K562 (cell line): ENCODE measurements at regions not wholly inside any gene's neighbourhood (a gene's known extent, or its start where the extent isn't known, plus 50 kb on each side); places are given as distances from the start of the nearest gene placed in this dataset.

Experiments used
- ATAC-seq: fragments of 200-7000 bp; cut with Tn5 transposase; 3 replicates; pipeline ENCODE4 v1.9.1; 2020; ENCODE audit warnings: moderate library complexity
- BruUV-seq: library from RNA; stranded (reverse); fragments of 400-500 nt; replicated peaks from 2 replicates; lab custom pipeline; 2021; lab: Mats Ljungman, UMichigan
- CTCF ChIA-PET: fragments of 300-600 bp; formaldehyde crosslinking; extraction: SDS; loops from one replicate; lab custom pipeline; 2021; ENCODE audit warnings: low intra/inter-chr PET ratio; lab: Yijun Ruan, JAX
- POLR2A ChIA-PET: fragments of 300-600, 350-650 bp; sonication (Branson Sonifier 250); formaldehyde crosslinking; extraction: SDS; loops from one replicate; lab custom pipeline; 2021; ENCODE audit warnings: antibody characterized with exemption, inconsistent platforms; lab: Yijun Ruan, JAX
- DNase-seq, 4 experiments: peaks; one replicate each; pipeline versions ENCODE4 v3.0.0 to v3.0.0-alpha.2; 2011 to 2018; ENCODE audit warnings: low spot score in 3 of 4, mixed read lengths in 3 of 4; ENCODE audit errors: extremely low read depth in 1 of 4
- FAIRE-seq: peaks from 2 replicates; lab custom pipeline; 2011; peaks lifted over from hg19 to GRCh38; lab: Jason Lieb, UNC
- H2AFZ ChIP-seq: 2 replicates; pipeline ENCODE4 v1.6.0; 2011; ENCODE audit warnings: low read depth, low read length, control low read depth, inconsistent platforms
- H3K27ac ChIP-seq: fragments of 200-600 bp; 3 replicates; pipeline ENCODE4 v1.8.0; 2011; ENCODE audit warnings: low read depth, mild to moderate bottlenecking, control low read depth, inconsistent platforms, low read length, moderate library complexity, mixed read lengths; ENCODE audit errors: extremely low read depth
- H3K27me3 ChIP-seq, 2 experiments: fragments of 300-600 bp in 1 of 2; 2 replicates in 1 of 2; 3 replicates in 1 of 2; pipeline versions ENCODE4 v1.6.0 to v1.8.0; 2011; ENCODE audit warnings: inconsistent platforms in 2 of 2, low read length in 2 of 2, mild to moderate bottlenecking in 1 of 2, mixed read lengths in 1 of 2, moderate library complexity in 1 of 2; ENCODE audit not compliant: control insufficient read depth in 2 of 2, insufficient read depth in 2 of 2
- H3K36me3 ChIP-seq: fragments of 300-600 bp; 3 replicates; pipeline ENCODE4 v1.8.0; 2011; ENCODE audit warnings: mild to moderate bottlenecking, low read length, inconsistent platforms; ENCODE audit not compliant: control insufficient read depth, insufficient read depth
- H3K4me1 ChIP-seq, 2 experiments: fragments of 200-600 bp in 1 of 2; replicated peaks in 1 of 2; 2 replicates in 1 of 2; 3 replicates in 1 of 2; pipeline versions ENCODE4 v1.5.1 to v1.8.0; 2011; ENCODE audit warnings: inconsistent platforms in 2 of 2, low read length in 2 of 2, mild to moderate bottlenecking in 1 of 2, mixed read lengths in 1 of 2, moderate library complexity in 1 of 2; ENCODE audit not compliant: control insufficient read depth in 2 of 2, insufficient read depth in 2 of 2
- H3K4me2 ChIP-seq: 2 replicates; pipeline ENCODE4 v1.6.1; 2011; ENCODE audit warnings: low read length, control low read depth, inconsistent platforms, mixed read lengths; ENCODE audit not compliant: insufficient read depth
- H3K4me3 ChIP-seq: fragments of 200-600 bp; sonication (generic), shearing (Covaris generic); 2 replicates; pipeline ENCODE4 v1.5.1; 2016; ENCODE audit warnings: control low read depth, inconsistent platforms
- H3K79me2 ChIP-seq: fragments of 200-600 bp; 3 replicates; pipeline ENCODE4 v1.8.0; 2011; ENCODE audit warnings: low read length, inconsistent platforms; ENCODE audit not compliant: control insufficient read depth, insufficient read depth
- H3K9ac ChIP-seq, 2 experiments: 2 replicates each; pipeline versions ENCODE4 v1.6.0 to v1.6.1; 2011; ENCODE audit warnings: low read depth in 2 of 2, low read length in 2 of 2, control low read depth in 1 of 2, inconsistent platforms in 1 of 2, mild to moderate bottlenecking in 1 of 2, mixed read lengths in 1 of 2; ENCODE audit not compliant: insufficient read depth in 1 of 2
- H3K9me1 ChIP-seq: one replicate; pipeline ENCODE4 v1.6.0; 2011; ENCODE audit warnings: inconsistent platforms, mild to moderate bottlenecking, low read length, moderate library complexity; ENCODE audit not compliant: control insufficient read depth, insufficient read depth
- H3K9me3 ChIP-seq: replicated peaks from 2 replicates; pipeline ENCODE4 v1.5.1; 2011; ENCODE audit warnings: low read depth, low read length, inconsistent platforms; ENCODE audit not compliant: control insufficient read depth, insufficient read depth
- H4K20me1 ChIP-seq: replicated peaks from 2 replicates; pipeline ENCODE4 v1.6.1; 2011; ENCODE audit warnings: low read length, inconsistent platforms, mixed read lengths; ENCODE audit not compliant: control insufficient read depth, insufficient read depth
- ADNP ChIP-seq: fragments of 200-800 bp; sonication (Bioruptor generic); IDR thresholded peaks from 2 replicates; pipeline ENCODE4 v1.6.1; 2016; ENCODE audit warnings: missing genetic modification characterization, missing compliant biosample characterization
- BRCA1 ChIP-seq, 2 experiments: fragments of 450-650 bp in 1 of 2; sonication (generic) in 1 of 2; formaldehyde crosslinking in 1 of 2; IDR thresholded peaks; 2 replicates each; pipeline versions ENCODE4 v1.5.0 to v1.6.1; 2017 to 2020; ENCODE audit warnings: mild to moderate bottlenecking in 1 of 2, missing genetic modification reagents in 1 of 2
- C11orf30 ChIP-seq: fragments of 450-650 bp; IDR thresholded peaks from 2 replicates; pipeline ENCODE4 v1.6.1; 2016; ENCODE audit warnings: low read depth, mild to moderate bottlenecking
- CHD4 ChIP-seq: fragments of 200-600 bp; sonication (generic); IDR thresholded peaks from 3 replicates; pipeline ENCODE4 v1.6.1; 2012; ENCODE audit warnings: low read depth, mild to moderate bottlenecking, mixed read lengths, low read length, inconsistent platforms; ENCODE audit not compliant: insufficient read depth, insufficient replicate concordance, poor library complexity, severe bottlenecking
- ESRRB ChIP-seq: fragments of 250-450 bp; sonication (Bioruptor Pico); IDR thresholded peaks from 2 replicates; pipeline ENCODE4 v1.5.0; 2020; ENCODE audit warnings: mild to moderate bottlenecking, moderate library complexity, borderline replicate concordance
- HMGN3 ChIP-seq: IDR thresholded peaks from 2 replicates; pipeline ENCODE4 v1.6.1; 2011; ENCODE audit warnings: borderline replicate concordance, low read depth, mild to moderate bottlenecking, mixed read lengths, low read length; ENCODE audit not compliant: insufficient read length; ENCODE audit errors: extremely low read depth
- PATZ1 ChIP-seq: fragments of 250-450 bp; sonication (Bioruptor Pico); IDR thresholded peaks from 2 replicates; pipeline ENCODE4 v1.5.0; 2020; ENCODE audit warnings: mild to moderate bottlenecking, borderline replicate concordance
- POLR2H ChIP-seq: IDR thresholded peaks from 2 replicates; pipeline ENCODE4 v1.6.1; 2016; ENCODE audit warnings: missing genetic modification characterization, low read depth, mild to moderate bottlenecking, control low read depth, missing compliant biosample characterization, moderate library complexity
- POLR3A ChIP-seq: IDR thresholded peaks from 2 replicates; pipeline ENCODE4 v1.6.1; 2011; ENCODE audit warnings: borderline replicate concordance, mild to moderate bottlenecking, moderate library complexity; ENCODE audit not compliant: insufficient read length, insufficient read depth; ENCODE audit errors: extremely low read depth
- RCOR1 ChIP-seq, 2 experiments: IDR thresholded peaks; 2 replicates each; pipeline ENCODE4 v1.6.1; 2012; ENCODE audit warnings: low read depth in 2 of 2, low read length in 2 of 2, borderline replicate concordance in 1 of 2, improper control_type of control experiment in 1 of 2
- SUPT5H ChIP-seq: fragments of 450-650 bp; IDR thresholded peaks from 2 replicates; pipeline ENCODE4 v1.6.1; 2016
- WGBS: fragments of 100-300 bp; shearing (Covaris generic); methylation state at CpG from one replicate; pipeline ENCODE4 v1.1.6; 2016; ENCODE audit warnings: low coverage, mixed read lengths; ENCODE audit not compliant: insufficient coverage; ENCODE audit errors: missing lambda C conversion rate; 5-methylcytosine and 5-hydroxymethylcytosine counted together
- in situ Hi-C: fragments of 300-500 bp; cut with MboI; formaldehyde crosslinking; loops from 4 replicates; pipeline ENCODE4 v1.15.0; 2018; ENCODE audit warnings: inconsistent platforms, mixed read lengths
- intact Hi-C: fragments of 100-400 bp; cut with micrococcal nuclease; formaldehyde crosslinking; loops from 2 replicates; pipeline ENCODE4 v1.14.2; 2022

GRCh38 chr1:47631411-47631995, 193.7 kb downstream of the FOXD2 start:
- ATAC-seq: no peak

More at GRCh38 chr1:47631411-47631995, 193.7 kb downstream of the FOXD2 start:
- Histone ChIP-seq H4K20me1 (peaks cover 8% of the 10 kb centered on the region), H3K4me3 (no peak overlapping the region), H3K27me3 (peaks cover 4 to 41% of the 10 kb centered on the region in 2 experiments; a peak in 4 of 5 replicates), H3K36me3 (no peaks in the 10 kb centered on the region), H3K79me2 (no peaks in the 10 kb centered on the region), H3K27ac (no peak overlapping the region), H3K9me1 (no peaks in the 10 kb centered on the region), H2AFZ (no peak overlapping the region), H3K4me2 (no peak overlapping the region), H3K9me3 (no peaks in the 10 kb centered on the region), H3K9ac (no peak overlapping the region), H3K4me1 (no peaks in the 10 kb centered on the region)
- ChIA-PET POLR2A (no interaction called here), CTCF (no interaction called here)
- in situ Hi-C loops: no loop called here
- DNase-seq (no peak), FAIRE-seq (no peak)
- WGBS: under 1% methylated on average over 17 of the region's 17 CpGs
- no TSS peak for BruUV-seq
- TF ChIP-seq CHD4 (no peak), HMGN3 (no peak), PATZ1 (CRISPR knock-in tag) (no peak), ADNP (tag) (no peak), SUPT5H (no peak), BRCA1 (IDR thresholded peaks at IDR 0.05) (no peak), BRCA1 (CRISPR knock-in tag; IDR thresholded peaks at IDR 0.05) (no peak), POLR3A (no peak), ESRRB (no peak), RCOR1 (IDR thresholded peaks at IDR 0.05; ENCODE audit: borderline replicate concordance in 1 of 2, low read depth in 2 of 2, low read length in 2 of 2) (no peak), C11orf30 (no peak), POLR2H (tag) (no peak)
- intact Hi-C loops: no loop called here
